C1 segment of cervical spinal cord (tissue), 14 donors: ENCODE measurements at regions not wholly inside any gene's neighbourhood (a gene's known extent, or its start where the extent isn't known, plus 50 kb on each side); places are given as distances from the start of the nearest gene placed in this dataset.
"Not testable (repeated sequence)": the region's sequence is repeated elsewhere in the genome, so short reads cannot be mapped to it uniquely, and the experiment has no call there.

Experiments
- DNase-seq, 14 donors: peaks; one replicate each; lab custom pipeline; 2025; lab: John Stamatoyannopoulos, UW

GRCh38 chr3:87595798-87596197 lies 319.4 kb upstream of the POU1F1 start:
- DNase-seq: no peak

GRCh38 chr3:87581240-87581639 lies 304.9 kb upstream of the POU1F1 start:
- DNase-seq: no peak

GRCh38 chr3:87576752-87577151 lies 300.4 kb upstream of the POU1F1 start:
- no peak for DNase-seq

- no peak for DNase-seq
Measured at GRCh38 chr3:87575550-87575949, 299.2 kb upstream of the POU1F1 start.

- DNase-seq: no peak
Measured at GRCh38 chr3:87568331-87568730, 291.9 kb upstream of the POU1F1 start.

GRCh38 chr3:87564438-87564837 lies 288.1 kb upstream of the POU1F1 start:
- DNase-seq: no peak

GRCh38 chr3:87563712-87564111 lies 287.3 kb upstream of the POU1F1 start:
- DNase-seq: no peak

- DNase-seq: no peak
Measured at GRCh38 chr3:87558492-87558891, 282.1 kb upstream of the POU1F1 start.

GRCh38 chr3:87555290-87555689 lies 278.9 kb upstream of the POU1F1 start:
- no peak for DNase-seq

- DNase-seq: no peak
Measured at GRCh38 chr3:87553058-87553457, 276.7 kb upstream of the POU1F1 start.

- DNase-seq: no peak
Measured at GRCh38 chr3:87550892-87551291, 274.5 kb upstream of the POU1F1 start.

GRCh38 chr3:87549208-87549607 lies 272.8 kb upstream of the POU1F1 start:
- no peak for DNase-seq

GRCh38 chr3:87548271-87548670 lies 271.9 kb upstream of the POU1F1 start:
- DNase-seq: no peak

- DNase-seq: no peak
Measured at GRCh38 chr3:87546216-87546615, 269.8 kb upstream of the POU1F1 start.

GRCh38 chr3:87543408-87543807 lies 267.0 kb upstream of the POU1F1 start:
- not testable (repeated sequence) for DNase-seq

GRCh38 chr3:87541723-87542122 lies 265.3 kb upstream of the POU1F1 start:
- no peak for DNase-seq

- not testable (repeated sequence) for DNase-seq
Measured at GRCh38 chr3:87538722-87539121, 262.3 kb upstream of the POU1F1 start.

GRCh38 chr3:87509401-87509800 lies 233.0 kb upstream of the POU1F1 start:
- no peak for DNase-seq

GRCh38 chr3:87508921-87509320 lies 232.5 kb upstream of the POU1F1 start:
- no peak for DNase-seq

GRCh38 chr3:87507753-87508152 lies 231.4 kb upstream of the POU1F1 start:
- no peak for DNase-seq

- DNase-seq: peak in 1 of 14 donors; percentile 4
Measured at GRCh38 chr3:87503900-87504498, 227.6 kb upstream of the POU1F1 start.

- DNase-seq: no peak
Measured at GRCh38 chr3:87501076-87501475, 224.7 kb upstream of the POU1F1 start.

GRCh38 chr3:87498358-87499080 lies 222.1 kb upstream of the POU1F1 start:
- DNase-seq: no peak

GRCh38 chr3:87495938-87496337 lies 219.6 kb upstream of the POU1F1 start:
- no peak for DNase-seq
